SJCRH30 (cell line): ENCODE measurements at regions not wholly inside any gene's neighbourhood (a gene's known extent, or its start where the extent isn't known, plus 50 kb on each side); places are given as distances from the start of the nearest gene placed in this dataset.

Experiments
- DNase-seq, 2 experiments: peaks; one replicate each; pipeline ENCODE4 v3.0.0-alpha.2; 2015 to 2020
- H3K27ac ChIP-seq: fragments of 250-450 bp; sonication (Bioruptor Pico); 2 replicates; pipeline ENCODE4 v1.5.1; 2020; ENCODE audit warnings: mild to moderate bottlenecking, moderate library complexity
- H3K27me3 ChIP-seq: fragments of 250-450 bp; sonication (Bioruptor Pico); 2 replicates; pipeline ENCODE4 v1.5.1; 2020; ENCODE audit warnings: mild to moderate bottlenecking, moderate library complexity
- H3K36me3 ChIP-seq: fragments of 250-450 bp; sonication (Bioruptor Pico); 2 replicates; pipeline ENCODE4 v1.5.1; 2020; ENCODE audit warnings: mild to moderate bottlenecking, moderate library complexity
- H3K4me1 ChIP-seq: fragments of 250-450 bp; sonication (Bioruptor Pico); 2 replicates; pipeline ENCODE4 v1.5.1; 2020; ENCODE audit warnings: mild to moderate bottlenecking, moderate library complexity
- H3K4me3 ChIP-seq: fragments of 250-450 bp; sonication (Bioruptor Pico); 2 replicates; pipeline ENCODE4 v1.5.1; 2020; ENCODE audit warnings: mild to moderate bottlenecking, moderate library complexity
- H3K9me3 ChIP-seq: fragments of 250-450 bp; sonication (Bioruptor Pico); replicated peaks from 2 replicates; pipeline ENCODE4 v1.5.1; 2020; ENCODE audit warnings: mild to moderate bottlenecking, moderate library complexity

DNA sequence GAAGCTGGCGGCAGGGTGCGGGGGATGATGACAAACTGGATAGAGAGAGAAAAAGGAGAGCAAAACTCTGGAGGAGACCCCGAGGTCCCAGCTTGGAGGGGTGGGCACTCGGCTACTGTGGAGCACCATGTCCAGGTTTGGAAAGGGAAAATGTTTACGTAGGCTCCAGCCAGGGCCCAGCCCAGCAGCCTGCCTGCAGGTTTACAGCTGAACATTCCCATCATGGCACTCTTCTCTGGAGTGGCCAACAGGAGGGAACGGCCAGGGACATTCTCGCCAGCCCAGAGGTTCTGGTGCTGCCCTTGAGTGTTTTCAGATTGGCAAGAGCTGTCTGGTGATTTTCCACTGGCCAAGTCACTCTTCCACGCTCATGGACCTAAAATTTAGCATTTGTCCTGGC, 262.9 kb upstream of the TCF4 start:
- no peaks in the 10 kb centered on the region for H3K9me3 ChIP-seq
- H3K4me1 ChIP-seq: peaks cover under 1% of the 10 kb centered on the region; the same call in 1 of the 2 replicates
- no peaks in the 10 kb centered on the region for H3K36me3 ChIP-seq
- H3K27ac ChIP-seq: no peak overlapping the region
- no peaks in the 10 kb centered on the region for H3K27me3 ChIP-seq
- DNase-seq: no peak
- no peak overlapping the region for H3K4me3 ChIP-seq

GRCh38 chr18:55849391-55849790, 261.4 kb upstream of the TCF4 start:
- H3K36me3 ChIP-seq: no peaks in the 10 kb centered on the region
- no peaks in the 10 kb centered on the region for H3K27me3 ChIP-seq
- no peak overlapping the region for H3K27ac ChIP-seq
- no peak for DNase-seq
- H3K9me3 ChIP-seq: no peaks in the 10 kb centered on the region
- H3K4me3 ChIP-seq: no peak overlapping the region
- no peaks in the 10 kb centered on the region for H3K4me1 ChIP-seq

- no peak overlapping the region for H3K4me3 ChIP-seq
- no peaks in the 10 kb centered on the region for H3K9me3 ChIP-seq
- H3K36me3 ChIP-seq: no peaks in the 10 kb centered on the region
- no peak overlapping the region for H3K27ac ChIP-seq
- no peaks in the 10 kb centered on the region for H3K4me1 ChIP-seq
- no peak for DNase-seq
- H3K27me3 ChIP-seq: no peaks in the 10 kb centered on the region
Observed at GRCh38 chr18:55847960-55848359, 260.0 kb upstream of the TCF4 start.

GRCh38 chr18:55845221-55845620, 257.2 kb upstream of the TCF4 start:
- H3K4me3 ChIP-seq: no peak overlapping the region
- H3K27ac ChIP-seq: no peak overlapping the region
- H3K4me1 ChIP-seq: no peaks in the 10 kb centered on the region
- no peaks in the 10 kb centered on the region for H3K27me3 ChIP-seq
- H3K9me3 ChIP-seq: no peaks in the 10 kb centered on the region; the same call in 1 of the 2 replicates
- no peak for DNase-seq
- no peaks in the 10 kb centered on the region for H3K36me3 ChIP-seq

GRCh38 chr18:55844382-55844781, 256.4 kb upstream of the TCF4 start:
- no peak overlapping the region for H3K27ac ChIP-seq
- no peaks in the 10 kb centered on the region; the same call in 1 of the 2 replicates for H3K9me3 ChIP-seq
- H3K4me3 ChIP-seq: no peak overlapping the region
- H3K27me3 ChIP-seq: no peaks in the 10 kb centered on the region
- no peaks in the 10 kb centered on the region for H3K36me3 ChIP-seq
- no peaks in the 10 kb centered on the region for H3K4me1 ChIP-seq
- no peak for DNase-seq

DNA sequence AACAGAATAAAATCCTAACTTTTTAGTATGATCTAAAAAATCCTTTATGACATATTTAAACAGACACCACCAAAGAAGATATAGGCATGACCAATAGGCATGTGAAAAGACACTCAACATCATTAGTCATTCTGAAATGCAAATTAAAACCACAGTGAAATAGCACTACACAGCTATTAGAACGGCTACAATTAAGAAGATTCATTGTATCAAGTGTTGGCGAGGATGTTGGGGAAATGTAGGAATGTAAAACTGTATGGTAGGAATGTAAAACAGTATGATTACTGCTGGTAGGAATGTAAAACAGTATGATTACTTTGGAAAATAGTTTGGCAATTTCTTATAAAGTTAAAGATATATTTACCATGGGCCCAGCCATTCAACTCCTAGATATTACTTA, 253.3 kb upstream of the TCF4 start:
- Histone ChIP-seq H3K4me1 (no peaks in the 10 kb centered on the region), H3K27ac (no peak overlapping the region), H3K36me3 (no peaks in the 10 kb centered on the region), H3K27me3 (no peaks in the 10 kb centered on the region), H3K4me3 (no peak overlapping the region), H3K9me3 (no peaks in the 10 kb centered on the region; the same call in 1 of the 2 replicates)
- no peak for DNase-seq

DNA sequence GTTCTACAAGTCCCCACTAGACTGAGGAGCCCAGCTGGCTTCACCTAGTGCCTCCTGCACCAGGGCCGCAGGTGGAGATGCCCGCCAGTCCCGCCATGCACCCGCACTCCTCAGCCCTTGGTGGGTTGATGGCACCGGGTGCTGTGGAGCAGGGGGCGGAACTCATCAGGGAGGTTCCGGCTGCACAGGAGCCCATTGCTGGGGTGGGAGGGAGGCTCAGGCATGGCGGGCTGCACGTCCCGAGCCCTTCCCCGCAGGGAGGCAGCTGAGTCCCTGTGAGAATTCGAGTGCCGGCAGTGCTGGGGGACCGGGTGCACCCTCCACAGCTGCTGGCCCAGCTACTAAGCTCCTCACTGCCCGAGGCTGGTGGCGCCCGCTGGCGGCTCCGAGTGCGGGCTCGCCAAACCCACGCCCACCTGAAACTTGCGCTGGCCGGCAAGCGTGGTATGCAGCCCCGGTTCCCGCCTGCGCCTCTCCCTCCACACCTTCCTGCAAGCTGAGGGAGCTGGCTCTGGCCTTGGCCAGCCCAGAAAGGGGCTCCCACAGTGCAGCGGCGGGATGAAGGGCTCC, 252.7 kb upstream of the TCF4 start:
- Histone ChIP-seq H3K36me3 (no peaks in the 10 kb centered on the region), H3K4me3 (no peak overlapping the region), H3K27ac (no peak overlapping the region), H3K4me1 (no peaks in the 10 kb centered on the region), H3K27me3 (no peaks in the 10 kb centered on the region), H3K9me3 (no peaks in the 10 kb centered on the region; the same call in 1 of the 2 replicates)
- no peak for DNase-seq

GRCh38 chr18:55839343-55839742, 251.4 kb upstream of the TCF4 start:
- H3K36me3 ChIP-seq: no peaks in the 10 kb centered on the region
- no peaks in the 10 kb centered on the region for H3K27me3 ChIP-seq
- no peak for DNase-seq
- no peaks in the 10 kb centered on the region; the same call in 1 of the 2 replicates for H3K9me3 ChIP-seq
- H3K4me3 ChIP-seq: no peak overlapping the region
- H3K4me1 ChIP-seq: no peaks in the 10 kb centered on the region
- H3K27ac ChIP-seq: no peak overlapping the region

GRCh38 chr18:55838841-55839240, 250.8 kb upstream of the TCF4 start:
- Histone ChIP-seq H3K9me3 (no peaks in the 10 kb centered on the region; the same call in 1 of the 2 replicates), H3K4me1 (no peaks in the 10 kb centered on the region), H3K27me3 (no peaks in the 10 kb centered on the region), H3K27ac (no peak overlapping the region), H3K36me3 (no peaks in the 10 kb centered on the region), H3K4me3 (no peak overlapping the region)
- DNase-seq: no peak

GRCh38 chr18:55838319-55838718, 250.3 kb upstream of the TCF4 start:
- no peak overlapping the region for H3K27ac ChIP-seq
- DNase-seq: no peak
- no peaks in the 10 kb centered on the region for H3K36me3 ChIP-seq
- 0 out of 2 replicates have a peak, but pooled peaks cover under 1% of the 10 kb centered on the region for H3K4me1 ChIP-seq
- H3K4me3 ChIP-seq: no peak overlapping the region
- no peaks in the 10 kb centered on the region; the same call in 1 of the 2 replicates for H3K9me3 ChIP-seq
- H3K27me3 ChIP-seq: no peaks in the 10 kb centered on the region

DNA sequence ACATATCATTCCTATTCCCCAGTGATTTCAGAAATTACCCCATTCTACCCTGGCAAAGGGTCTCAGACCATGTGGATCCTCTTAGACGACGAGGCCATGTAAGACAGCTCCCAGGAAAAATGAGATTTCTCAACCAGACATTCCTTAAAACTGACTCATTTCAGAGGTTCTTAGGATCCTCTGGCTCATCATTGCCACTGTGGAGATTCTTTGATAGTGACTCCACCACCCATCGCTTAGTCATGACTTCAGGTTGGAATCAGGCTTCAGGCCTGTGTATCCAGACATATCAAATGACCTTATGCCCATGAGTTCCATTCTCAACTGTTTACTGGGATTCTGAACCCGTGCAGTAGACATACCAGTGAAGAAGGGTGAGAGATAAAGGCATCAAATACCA, 245.6 kb upstream of the TCF4 start:
- Histone ChIP-seq H3K36me3 (no peaks in the 10 kb centered on the region), H3K4me3 (no peak overlapping the region), H3K4me1 (0 out of 2 replicates have a peak, but pooled peaks cover 3% of the 10 kb centered on the region), H3K9me3 (no peaks in the 10 kb centered on the region), H3K27me3 (no peaks in the 10 kb centered on the region), H3K27ac (peak overlapping the region; percentile 61)
- peak; percentile 54 to 55 for DNase-seq

- Histone ChIP-seq H3K4me1 (0 out of 2 replicates have a peak, but pooled peaks cover 3% of the 10 kb centered on the region), H3K9me3 (no peaks in the 10 kb centered on the region), H3K27ac (no peak overlapping the region), H3K36me3 (no peaks in the 10 kb centered on the region), H3K27me3 (no peaks in the 10 kb centered on the region), H3K4me3 (no peak overlapping the region)
- no peak for DNase-seq
Observed at GRCh38 chr18:55830544-55830943, 242.6 kb upstream of the TCF4 start.

DNA sequence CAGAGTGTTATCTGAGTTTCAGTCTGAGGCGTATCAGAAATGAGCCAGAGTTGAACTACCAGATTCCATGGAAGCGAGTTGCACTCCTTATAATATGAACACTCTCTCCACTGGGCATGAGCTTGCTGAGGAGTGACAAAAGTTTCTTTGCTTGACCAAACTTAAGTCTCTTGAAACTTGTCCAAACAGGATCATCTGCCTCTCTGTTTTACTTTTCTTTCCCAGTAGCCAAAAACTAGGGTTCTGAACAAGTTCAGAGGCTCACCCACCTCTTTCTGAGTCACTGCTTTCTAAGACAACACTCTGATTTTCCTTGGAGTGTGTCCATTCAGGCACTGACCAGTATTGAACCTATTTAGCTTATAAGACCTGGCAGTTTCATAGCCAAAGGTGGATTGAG, 233.2 kb upstream of the TCF4 start:
- DNase-seq: no peak
- no peaks in the 10 kb centered on the region for H3K9me3 ChIP-seq
- H3K4me1 ChIP-seq: peaks cover 8% of the 10 kb centered on the region
- no peak overlapping the region for H3K27ac ChIP-seq
- H3K4me3 ChIP-seq: no peak overlapping the region
- H3K36me3 ChIP-seq: no peaks in the 10 kb centered on the region
- no peaks in the 10 kb centered on the region for H3K27me3 ChIP-seq

- H3K4me3 ChIP-seq: no peak overlapping the region
- no peaks in the 10 kb centered on the region for H3K27me3 ChIP-seq
- DNase-seq: no peak
- peaks cover 8% of the 10 kb centered on the region for H3K4me1 ChIP-seq
- no peak overlapping the region for H3K27ac ChIP-seq
- H3K9me3 ChIP-seq: no peaks in the 10 kb centered on the region
- no peaks in the 10 kb centered on the region for H3K36me3 ChIP-seq
Observed at GRCh38 chr18:55819448-55819847, 231.5 kb upstream of the TCF4 start.

- Histone ChIP-seq H3K36me3 (no peaks in the 10 kb centered on the region), H3K4me3 (no peak overlapping the region), H3K27me3 (no peaks in the 10 kb centered on the region), H3K4me1 (peaks cover 8% of the 10 kb centered on the region), H3K9me3 (no peaks in the 10 kb centered on the region), H3K27ac (no peak overlapping the region)
- DNase-seq: no peak
Observed at GRCh38 chr18:55818284-55818683, 230.3 kb upstream of the TCF4 start.

DNA sequence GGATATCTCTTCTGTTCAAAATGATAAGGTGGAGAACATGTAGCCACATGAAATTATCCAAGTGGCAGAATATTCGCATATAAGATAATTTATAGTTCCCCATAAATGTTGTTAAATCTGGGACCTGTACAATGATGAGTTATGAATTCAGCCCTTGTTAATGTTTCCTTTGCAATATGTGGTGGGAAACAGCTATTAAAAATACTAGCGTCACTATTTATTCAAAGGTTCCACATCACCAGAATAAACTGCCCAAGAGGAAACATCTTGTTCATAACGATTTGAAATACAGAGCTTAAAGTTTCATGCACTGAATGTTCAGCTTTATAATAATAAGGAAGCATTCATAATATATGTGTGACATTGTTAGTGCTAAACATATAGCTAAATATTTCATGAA, 223.9 kb upstream of the TCF4 start:
- DNase-seq: no peak
- Histone ChIP-seq H3K9me3 (no peaks in the 10 kb centered on the region), H3K4me1 (no peaks in the 10 kb centered on the region), H3K27me3 (no peaks in the 10 kb centered on the region), H3K36me3 (no peaks in the 10 kb centered on the region), H3K27ac (no peak overlapping the region), H3K4me3 (no peak overlapping the region)
